ENCODE measurements at regions not wholly inside any gene's neighbourhood (a gene's known extent, or its start where the extent isn't known, plus 50 kb on each side); places are given as distances from the start of the nearest gene placed in this dataset.

- no peak for DNase-seq (ENCODE audit: low spot score)
- TF ChIP-seq, protein P1, sequence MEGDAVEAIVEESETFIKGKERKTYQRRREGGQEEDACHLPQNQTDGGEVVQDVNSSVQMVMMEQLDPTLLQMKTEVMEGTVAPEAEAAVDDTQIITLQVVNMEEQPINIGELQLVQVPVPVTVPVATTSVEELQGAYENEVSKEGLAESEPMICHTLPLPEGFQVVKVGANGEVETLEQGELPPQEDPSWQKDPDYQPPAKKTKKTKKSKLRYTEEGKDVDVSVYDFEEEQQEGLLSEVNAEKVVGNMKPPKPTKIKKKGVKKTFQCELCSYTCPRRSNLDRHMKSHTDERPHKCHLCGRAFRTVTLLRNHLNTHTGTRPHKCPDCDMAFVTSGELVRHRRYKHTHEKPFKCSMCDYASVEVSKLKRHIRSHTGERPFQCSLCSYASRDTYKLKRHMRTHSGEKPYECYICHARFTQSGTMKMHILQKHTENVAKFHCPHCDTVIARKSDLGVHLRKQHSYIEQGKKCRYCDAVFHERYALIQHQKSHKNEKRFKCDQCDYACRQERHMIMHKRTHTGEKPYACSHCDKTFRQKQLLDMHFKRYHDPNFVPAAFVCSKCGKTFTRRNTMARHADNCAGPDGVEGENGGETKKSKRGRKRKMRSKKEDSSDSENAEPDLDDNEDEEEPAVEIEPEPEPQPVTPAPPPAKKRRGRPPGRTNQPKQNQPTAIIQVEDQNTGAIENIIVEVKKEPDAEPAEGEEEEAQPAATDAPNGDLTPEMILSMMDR (IDR thresholded peaks at IDR 0.05): no peak
- no peak for ATAC-seq (ENCODE audit: low FRiP score)
These were observed 168.8 kb downstream of the MID1IP1 start for GRCh38 chrX:38970074-38970473.

DNA sequence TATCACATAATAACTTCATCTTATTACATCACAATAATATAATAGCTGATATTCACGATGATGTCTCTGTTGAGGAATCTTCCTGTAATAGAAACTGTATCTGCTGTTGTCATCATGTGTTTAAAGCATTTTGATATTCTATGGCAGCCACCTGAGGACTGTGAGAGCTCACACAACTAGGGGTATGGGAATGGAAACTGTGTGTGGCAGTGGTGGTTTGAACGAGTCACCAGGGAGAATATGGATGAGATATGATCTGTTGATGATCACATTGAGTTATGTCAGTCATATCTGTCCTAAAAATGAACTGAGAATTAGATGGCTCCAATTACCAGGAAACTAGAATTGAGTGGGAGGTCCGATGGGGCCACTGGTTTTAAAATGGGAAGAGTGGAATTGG, 169.6 kb downstream of the MID1IP1 start:
- TF ChIP-seq, protein P1 (IDR thresholded peaks at IDR 0.05): no peak
- ATAC-seq (ENCODE audit: low FRiP score): no peak
- DNase-seq (ENCODE audit: low spot score): no peak

GRCh38 chrX:38973322-38973721, 172.1 kb downstream of the MID1IP1 start:
- TF ChIP-seq, protein P1 (IDR thresholded peaks at IDR 0.05): no peak
- DNase-seq (ENCODE audit: low spot score) (no peak), ATAC-seq (ENCODE audit: low FRiP score) (no peak)

DNA sequence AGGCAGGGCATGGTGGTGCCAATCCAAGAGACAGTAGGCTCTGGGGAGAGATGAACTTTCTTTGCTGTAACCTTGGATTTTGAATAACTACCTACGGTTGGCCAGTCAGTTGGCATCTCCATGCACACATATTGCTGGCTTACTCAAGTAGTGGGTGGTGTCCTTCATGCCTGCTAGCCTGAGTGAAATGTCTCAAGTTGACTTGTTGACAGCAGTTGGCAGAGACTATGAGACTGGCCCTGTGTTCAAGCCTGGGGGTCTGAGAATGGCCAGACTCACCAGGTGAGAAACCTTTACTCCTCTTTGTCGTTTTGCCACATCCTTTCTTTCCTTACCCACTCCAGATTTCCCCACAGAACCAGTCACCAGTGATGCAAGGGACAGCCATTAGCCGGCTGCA, 173.3 kb downstream of the MID1IP1 start:
- TF ChIP-seq, protein P1 (IDR thresholded peaks at IDR 0.05): no peak
- ATAC-seq (ENCODE audit: low FRiP score) (no peak), DNase-seq (ENCODE audit: low spot score) (no peak)

GRCh38 chrX:38975368-38975942, 174.2 kb downstream of the MID1IP1 start:
- ATAC-seq (ENCODE audit: low FRiP score) (no peak), DNase-seq (ENCODE audit: low spot score) (no peak)
- TF ChIP-seq, protein P1 (IDR thresholded peaks at IDR 0.05): no peak

GRCh38 chrX:38982370-38982769, 181.1 kb downstream of the MID1IP1 start:
- no peak for DNase-seq (ENCODE audit: low spot score)
- TF ChIP-seq, protein P1 (IDR thresholded peaks at IDR 0.05): no peak
- ATAC-seq (ENCODE audit: low FRiP score): no peak

DNA sequence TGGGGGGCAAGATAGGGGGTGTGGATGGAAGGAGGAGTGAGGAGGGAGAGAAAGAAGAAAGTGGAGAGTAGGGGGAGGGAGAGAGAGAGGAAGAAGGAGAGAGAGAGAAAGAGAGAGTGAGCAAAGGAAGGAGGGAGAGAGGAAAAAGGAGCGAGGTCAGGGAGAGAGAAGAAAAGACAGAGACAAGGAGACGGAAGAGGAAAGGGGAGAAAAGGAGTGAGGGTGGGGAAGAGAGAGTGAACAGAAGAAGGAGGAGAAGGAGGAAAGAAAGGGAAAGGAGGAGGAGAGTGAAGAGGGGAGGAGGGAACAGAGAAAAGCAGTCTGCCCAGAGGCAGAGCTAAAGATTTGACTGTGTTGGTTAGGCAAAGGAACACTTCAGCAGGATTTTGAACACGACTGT, 181.6 kb downstream of the MID1IP1 start:
- ATAC-seq (ENCODE audit: low FRiP score) (no peak), DNase-seq (ENCODE audit: low spot score) (no peak)
- TF ChIP-seq, protein P1 (IDR thresholded peaks at IDR 0.05): no peak
